ENCODE measurements at regions not wholly inside any gene's neighbourhood (a gene's known extent, or its start where the extent isn't known, plus 50 kb on each side); places are given as distances from the start of the nearest gene placed in this dataset.

DNA sequence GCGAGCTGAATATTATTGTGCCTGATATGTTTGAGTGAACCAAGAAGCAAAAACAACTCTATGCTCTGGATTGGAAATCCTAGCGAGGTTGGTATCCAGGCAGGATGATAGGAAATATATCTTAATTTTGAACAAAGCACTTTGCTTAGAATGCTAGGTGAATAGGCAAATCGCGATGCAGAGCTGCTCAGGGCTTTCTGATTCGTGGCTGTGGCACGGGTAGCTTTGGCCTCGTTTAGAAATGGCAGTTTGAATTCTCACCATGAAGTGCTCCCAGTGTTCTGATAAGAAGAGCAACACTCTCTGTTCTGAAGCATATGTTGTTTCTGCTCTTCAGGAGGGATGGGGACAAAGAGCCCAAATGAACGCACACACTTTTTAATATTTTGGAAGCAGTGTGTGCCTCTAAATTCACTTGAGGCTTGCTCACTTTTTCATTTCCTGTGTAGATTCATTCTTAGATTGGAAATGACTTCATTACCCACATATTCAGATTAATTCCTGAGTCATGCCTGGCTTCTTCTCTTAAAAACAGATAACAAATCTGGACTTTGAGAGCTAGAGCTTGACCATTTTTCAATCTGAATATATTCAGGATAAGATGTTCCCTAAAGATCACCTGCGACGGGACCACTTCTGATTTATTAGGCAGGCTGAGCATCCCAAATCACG, 200.9 kb downstream of the RPAP3 start:
- TF ChIP-seq AFF4 (CRISPR knock-in tag; IDR thresholded peaks at IDR 0.05; ENCODE audit: borderline replicate concordance), result no peak
- TF ChIP-seq E2F5 (CRISPR knock-in tag; IDR thresholded peaks at IDR 0.05), result no peak
- no peak for TF ChIP-seq ZNF138 (CRISPR knock-in tag; conservative IDR thresholded peaks at IDR 0.05)
- no peak for TF ChIP-seq CTCF (IDR thresholded peaks at IDR 0.05)
- no peak for TF ChIP-seq SMAD4 (CRISPR knock-in tag; IDR thresholded peaks at IDR 0.05)

All from WTC11 (cell line).